D721Med (cell line): ENCODE measurements at regions not wholly inside any gene's neighbourhood (a gene's known extent, or its start where the extent isn't known, plus 50 kb on each side); places are given as distances from the start of the nearest gene placed in this dataset.
"Not testable (repeated sequence)": the region's sequence is repeated elsewhere in the genome, so short reads cannot be mapped to it uniquely, and the experiment has no call there.

Experiments used
- DNase-seq: peaks from one replicate; pipeline ENCODE4 v3.0.0; 2011; ENCODE audit warnings: low spot score; ENCODE audit not compliant: insufficient read length
- FAIRE-seq: peaks from 2 replicates; lab custom pipeline; 2011; peaks lifted over from hg19 to GRCh38; lab: Jason Lieb, UNC
- TF ChIP-seq, protein P1 (sequence below): IDR thresholded peaks from 2 replicates; pipeline ENCODE4 v1.5.1; 2012; ENCODE audit warnings: mild to moderate bottlenecking, control low read depth; ENCODE audit not compliant: insufficient read depth; ENCODE audit errors: missing control alignments

- DNase-seq, result no peak
- peak; percentile 87 for FAIRE-seq
- TF ChIP-seq, protein P1, sequence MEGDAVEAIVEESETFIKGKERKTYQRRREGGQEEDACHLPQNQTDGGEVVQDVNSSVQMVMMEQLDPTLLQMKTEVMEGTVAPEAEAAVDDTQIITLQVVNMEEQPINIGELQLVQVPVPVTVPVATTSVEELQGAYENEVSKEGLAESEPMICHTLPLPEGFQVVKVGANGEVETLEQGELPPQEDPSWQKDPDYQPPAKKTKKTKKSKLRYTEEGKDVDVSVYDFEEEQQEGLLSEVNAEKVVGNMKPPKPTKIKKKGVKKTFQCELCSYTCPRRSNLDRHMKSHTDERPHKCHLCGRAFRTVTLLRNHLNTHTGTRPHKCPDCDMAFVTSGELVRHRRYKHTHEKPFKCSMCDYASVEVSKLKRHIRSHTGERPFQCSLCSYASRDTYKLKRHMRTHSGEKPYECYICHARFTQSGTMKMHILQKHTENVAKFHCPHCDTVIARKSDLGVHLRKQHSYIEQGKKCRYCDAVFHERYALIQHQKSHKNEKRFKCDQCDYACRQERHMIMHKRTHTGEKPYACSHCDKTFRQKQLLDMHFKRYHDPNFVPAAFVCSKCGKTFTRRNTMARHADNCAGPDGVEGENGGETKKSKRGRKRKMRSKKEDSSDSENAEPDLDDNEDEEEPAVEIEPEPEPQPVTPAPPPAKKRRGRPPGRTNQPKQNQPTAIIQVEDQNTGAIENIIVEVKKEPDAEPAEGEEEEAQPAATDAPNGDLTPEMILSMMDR, result no peak
These were observed 913.9 kb downstream of the TLE4 start for GRCh38 chr9:80485420-80486250.

GRCh38 chr9:80482251-80482650 lies 910.5 kb downstream of the TLE4 start:
- DNase-seq, result not testable (repeated sequence)

DNA sequence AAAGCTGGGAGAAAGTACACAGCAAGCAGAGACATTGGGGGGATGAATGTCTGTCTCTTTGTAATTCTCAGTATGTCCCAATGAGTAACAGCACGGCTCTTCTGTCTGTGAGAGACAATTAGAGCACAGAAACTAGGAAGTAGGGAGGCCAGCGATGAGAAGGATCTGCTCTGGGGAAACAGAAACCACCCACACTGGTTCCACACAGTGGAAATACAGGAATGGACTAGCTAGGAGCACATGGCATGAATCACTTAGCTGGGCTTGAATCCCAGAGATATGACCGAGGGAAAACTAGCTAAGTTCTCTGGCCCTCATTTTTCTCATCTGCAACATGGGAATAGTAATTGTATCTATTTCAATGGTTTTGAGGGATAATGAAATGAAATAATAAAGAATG lies 895.9 kb downstream of the TLE4 start:
- FAIRE-seq (no peak), DNase-seq (no peak)
- TF ChIP-seq, protein P1, result no peak

More at GRCh38 chr9:80482251-80482650, 910.5 kb downstream of the TLE4 start:
- FAIRE-seq, result not testable (repeated sequence)

GRCh38 chr9:80465556-80465955 lies 893.8 kb downstream of the TLE4 start:
- TF ChIP-seq, protein P1, result no peak
- DNase-seq (no peak), FAIRE-seq (no peak)

GRCh38 chr9:80449513-80449912 lies 877.7 kb downstream of the TLE4 start:
- DNase-seq (no peak), FAIRE-seq (no peak)
- TF ChIP-seq, protein P1, result no peak

DNA sequence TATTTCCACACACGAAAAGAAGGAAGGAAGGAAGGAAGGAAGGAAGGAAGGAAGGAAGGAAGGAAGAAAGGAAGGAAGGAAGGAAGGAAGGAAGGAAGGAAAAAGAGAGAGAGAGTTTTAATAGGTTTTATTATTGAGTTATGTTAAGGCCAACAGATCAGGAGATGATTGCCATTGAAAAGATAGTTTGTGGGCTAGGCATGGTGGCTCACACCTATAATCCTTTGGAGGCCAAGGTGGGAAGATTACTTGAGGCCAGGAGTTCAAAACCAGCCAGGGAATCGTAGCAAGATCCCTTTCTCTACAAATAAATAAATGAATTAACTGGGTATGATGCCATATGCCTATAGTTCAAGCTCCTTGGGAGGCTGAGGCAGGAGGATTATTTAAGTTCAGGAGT lies 877.2 kb downstream of the TLE4 start:
- no peak for FAIRE-seq
- TF ChIP-seq, protein P1, result no peak

DNA sequence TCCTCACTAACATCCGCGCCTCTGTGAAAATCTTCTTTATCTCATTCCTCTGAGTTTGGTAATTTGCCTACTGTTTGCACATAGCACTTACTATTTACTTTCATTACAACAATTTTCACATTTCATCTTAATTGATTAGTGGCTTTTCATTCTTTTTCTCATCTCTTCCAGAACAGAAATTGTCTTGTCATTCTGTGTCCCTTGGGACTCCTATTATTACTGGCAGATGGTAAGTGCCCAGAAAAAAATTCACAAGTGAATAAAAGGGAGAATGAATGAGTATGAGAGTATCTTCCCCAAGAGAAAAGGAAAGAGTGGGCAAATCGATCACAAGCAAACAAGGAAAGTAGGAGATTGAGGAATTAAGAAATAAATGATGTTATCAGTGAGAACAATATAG lies 876.1 kb downstream of the TLE4 start:
- no peak for DNase-seq
- TF ChIP-seq, protein P1, result no peak
- no peak for FAIRE-seq

More for the DNA sequence above, 877.2 kb downstream of the TLE4 start:
- DNase-seq, result no peak
